Thoracic aorta (tissue), 2 donors: ENCODE measurements at regions not wholly inside any gene's neighbourhood (a gene's known extent, or its start where the extent isn't known, plus 50 kb on each side); places are given as distances from the start of the nearest gene placed in this dataset.

Source experiments
- ATAC-seq: fragments of 150-250 bp; one replicate; pipeline ENCODE4 v1.8.0; 2017; ENCODE audit warnings: low read depth; ENCODE audit not compliant: insufficient number of reproducible peaks, low FRiP score
- DNase-seq: peaks from one replicate; pipeline ENCODE4 v3.0.0-alpha.2; 2020; ENCODE audit warnings: low spot score
- H3K27ac ChIP-seq, 2 donors: fragments of 200-600 bp; sonication (generic); 1 replicate in 1 of 2; 2 replicates in 1 of 2; pipeline ENCODE4 v1.5.1; 2016; ENCODE audit warnings: mild to moderate bottlenecking in 2 of 2, moderate library complexity in 2 of 2
- H3K27me3 ChIP-seq: fragments of 200-600 bp; sonication (generic); replicated peaks from 2 replicates; pipeline ENCODE4 v1.6.0; 2016; ENCODE audit warnings: mild to moderate bottlenecking; ENCODE audit not compliant: insufficient read depth
- H3K36me3 ChIP-seq: fragments of 200-600 bp; sonication (generic); one replicate; pipeline ENCODE4 v1.5.1; 2016
- H3K4me1 ChIP-seq, 2 donors: fragments of 200-600 bp; sonication (generic); 1 replicate in 1 of 2; 2 replicates in 1 of 2; pipeline versions ENCODE4 v1.5.1 to v1.6.0; 2016; ENCODE audit warnings: low read depth in 2 of 2, mild to moderate bottlenecking in 1 of 2; ENCODE audit not compliant: control insufficient read depth in 1 of 2
- H3K4me3 ChIP-seq: fragments of 200-600 bp; sonication (generic); 2 replicates; pipeline ENCODE4 v1.5.1; 2016; ENCODE audit warnings: mild to moderate bottlenecking
- H3K9me3 ChIP-seq: fragments of 200-600 bp; sonication (generic); 2 replicates; pipeline ENCODE4 v1.5.1; 2016
- CTCF ChIP-seq: fragments of 200-600 bp; sonication (generic); IDR thresholded peaks from one replicate; pipeline ENCODE4 v1.5.1; 2019; ENCODE audit warnings: antibody characterized with exemption

- ATAC-seq (no peak), DNase-seq (no peak)
- no peak for TF ChIP-seq CTCF
- Histone ChIP-seq H3K36me3 (no peaks in the 10 kb centered on the region), H3K4me3 (no peak overlapping the region), H3K4me1 (no peaks in the 10 kb centered on the region), H3K27me3 (no peaks in the 10 kb centered on the region), H3K27ac (no peak overlapping the region), H3K9me3 (no peaks in the 10 kb centered on the region)
Observed at GRCh38 chr4:173871643-173872042, 341.6 kb upstream of the HAND2 start.

GRCh38 chr4:173866322-173867026, 336.4 kb upstream of the HAND2 start:
- Histone ChIP-seq H3K27ac (no peak overlapping the region), H3K36me3 (no peaks in the 10 kb centered on the region), H3K9me3 (peaks cover 7% of the 10 kb centered on the region), H3K4me1 (no peaks in the 10 kb centered on the region), H3K27me3 (no peaks in the 10 kb centered on the region), H3K4me3 (no peak overlapping the region)
- no peak for TF ChIP-seq CTCF
- ATAC-seq: no peak
- no peak for DNase-seq

- Histone ChIP-seq H3K27ac (no peak overlapping the region), H3K4me1 (no peaks in the 10 kb centered on the region), H3K9me3 (peaks cover 7% of the 10 kb centered on the region), H3K27me3 (no peaks in the 10 kb centered on the region), H3K36me3 (no peaks in the 10 kb centered on the region), H3K4me3 (no peak overlapping the region)
- no peak for TF ChIP-seq CTCF
- ATAC-seq (no peak), DNase-seq (no peak)
Observed at GRCh38 chr4:173862754-173863153, 332.7 kb upstream of the HAND2 start.

GRCh38 chr4:173860094-173860493, 330.1 kb upstream of the HAND2 start:
- H3K9me3 ChIP-seq: peaks cover 7% of the 10 kb centered on the region
- no peaks in the 10 kb centered on the region for H3K36me3 ChIP-seq
- no peak for ATAC-seq
- no peak overlapping the region for H3K27ac ChIP-seq
- no peak overlapping the region for H3K4me3 ChIP-seq
- no peaks in the 10 kb centered on the region for H3K4me1 ChIP-seq
- no peak for DNase-seq
- TF ChIP-seq CTCF: no peak
- no peaks in the 10 kb centered on the region for H3K27me3 ChIP-seq

GRCh38 chr4:173859091-173859713, 329.2 kb upstream of the HAND2 start:
- Histone ChIP-seq H3K27ac (no peak overlapping the region), H3K9me3 (no peaks in the 10 kb centered on the region), H3K4me3 (no peak overlapping the region), H3K36me3 (no peaks in the 10 kb centered on the region), H3K27me3 (no peaks in the 10 kb centered on the region), H3K4me1 (no peaks in the 10 kb centered on the region)
- no peak for TF ChIP-seq CTCF
- ATAC-seq: no peak
- no peak for DNase-seq
